GM12865 (cell line): ENCODE measurements at regions not wholly inside any gene's neighbourhood (a gene's known extent, or its start where the extent isn't known, plus 50 kb on each side); places are given as distances from the start of the nearest gene placed in this dataset.
"Not testable (repeated sequence)": the region's sequence is repeated elsewhere in the genome, so short reads cannot be mapped to it uniquely, and the experiment has no call there.

Experiments used
- DNase-seq: peaks from one replicate; pipeline ENCODE4 v3.0.0; 2010; ENCODE audit warnings: low read depth
- H3K4me3 ChIP-seq: 2 replicates; pipeline ENCODE4 v1.5.1; 2011; ENCODE audit warnings: mild to moderate bottlenecking, low read depth, low read length, control low read depth
- CTCF ChIP-seq: IDR thresholded peaks from 2 replicates; pipeline ENCODE4 v1.5.1; 2011; ENCODE audit warnings: low read length, control low read depth, low read depth, inconsistent platforms; ENCODE audit not compliant: insufficient read depth; ENCODE audit errors: missing control alignments

GRCh38 chr5:163914910-163915309 is 409.5 kb downstream of the MAT2B start:
- DNase-seq: peak; percentile 73
- no peak for TF ChIP-seq CTCF
- peak overlapping the region; percentile 20; the same call in 1 of the 2 replicates for H3K4me3 ChIP-seq

GRCh38 chr5:163915481-163915961 is 410.1 kb downstream of the MAT2B start:
- DNase-seq: peak; percentile 88
- H3K4me3 ChIP-seq: peak overlapping the region; percentile 42

GRCh38 chr5:163916376-163916775 is 411.0 kb downstream of the MAT2B start:
- no peak for TF ChIP-seq CTCF
- H3K4me3 ChIP-seq: peak overlapping the region; percentile 42
- DNase-seq: peak; percentile 94

More at GRCh38 chr5:163915481-163915961, 410.1 kb downstream of the MAT2B start:
- no peak for TF ChIP-seq CTCF

- no peak for DNase-seq
- TF ChIP-seq CTCF: no peak
- no peak overlapping the region for H3K4me3 ChIP-seq
Observed at GRCh38 chr5:163916861-163917260, 411.4 kb downstream of the MAT2B start.

- H3K4me3 ChIP-seq: no peak overlapping the region
- no peak for DNase-seq
- no peak for TF ChIP-seq CTCF
Observed at GRCh38 chr5:163917747-163918146, 412.3 kb downstream of the MAT2B start.

- not testable (repeated sequence) for DNase-seq, H3K4me3 ChIP-seq
Observed at GRCh38 chr5:163934990-163935389, 429.6 kb downstream of the MAT2B start.

- no peak for TF ChIP-seq CTCF
- no peak overlapping the region for H3K4me3 ChIP-seq
- DNase-seq: no peak
Observed at GRCh38 chr5:163938595-163938994, 433.2 kb downstream of the MAT2B start.
